Peyer's patch (tissue), 4 donors: ENCODE measurements at regions not wholly inside any gene's neighbourhood (a gene's known extent, or its start where the extent isn't known, plus 50 kb on each side); places are given as distances from the start of the nearest gene placed in this dataset.

ENCODE experiments used
- DNase-seq, 3 donors: peaks; one replicate each; pipeline ENCODE4 v3.0.0-alpha.2; 2017 to 2019
- H3K27ac ChIP-seq, 4 donors: fragments of 200-600 bp; sonication (generic); one replicate each; pipeline ENCODE4 v1.5.1; 2016 to 2019
- H3K27me3 ChIP-seq, 2 donors: fragments of 200-600 bp; sonication (generic); one replicate each; pipeline ENCODE4 v1.5.1; 2019
- H3K36me3 ChIP-seq, 3 donors: fragments of 200-600 bp; sonication (generic); one replicate each; pipeline ENCODE4 v1.5.1; 2016 to 2019
- H3K4me1 ChIP-seq, 4 donors: fragments of 200-600 bp; sonication (generic); one replicate each; pipeline ENCODE4 v1.5.1; 2016 to 2019
- H3K4me3 ChIP-seq, 4 donors: fragments of 200-600 bp; sonication (generic); 1 replicate in 3 of 4; 2 replicates in 1 of 4; pipeline ENCODE4 v1.5.1; 2016 to 2019; ENCODE audit warnings: mild to moderate bottlenecking in 1 of 4
- H3K9me3 ChIP-seq, 4 donors: fragments of 200-600 bp; sonication (generic); one replicate each; pipeline ENCODE4 v1.5.1; 2016 to 2019; ENCODE audit warnings: mild to moderate bottlenecking in 1 of 4
- CTCF ChIP-seq, 6 experiments: fragments of 450-650 bp in 4 of 6; fragments of 200-600 bp in 2 of 6; sonication (generic) in 1 of 6; IDR thresholded peaks; one replicate each; pipeline ENCODE4 v1.5.1; 2017 to 2019; ENCODE audit warnings: antibody characterized with exemption in 6 of 6, mild to moderate bottlenecking in 3 of 6, moderate library complexity in 1 of 6
- POLR2A ChIP-seq, 2 donors: fragments of 450-650 bp; IDR thresholded peaks; one replicate each; pipeline ENCODE4 v1.5.1; 2017; ENCODE audit warnings: antibody characterized with exemption in 2 of 2, mild to moderate bottlenecking in 2 of 2, moderate library complexity in 2 of 2

- Histone ChIP-seq H3K4me1 (no peaks in the 10 kb centered on the region), H3K36me3 (no peaks in the 10 kb centered on the region), H3K4me3 (no peak overlapping the region), H3K27me3 (no peaks in the 10 kb centered on the region), H3K9me3 (no peaks in the 10 kb centered on the region), H3K27ac (no peak overlapping the region)
- no peak for TF ChIP-seq POLR2A (IDR thresholded peaks at IDR 0.05)
- TF ChIP-seq CTCF (IDR thresholded peaks at IDR 0.05), result no peak
- no peak for DNase-seq
Measured at GRCh38 chr1:60742339-60742738, 340.0 kb upstream of the NFIA start.

GRCh38 chr1:60740154-60740553 is 342.2 kb upstream of the NFIA start:
- DNase-seq, result no peak
- Histone ChIP-seq H3K4me1 (no peaks in the 10 kb centered on the region), H3K27me3 (no peaks in the 10 kb centered on the region), H3K4me3 (no peak overlapping the region), H3K9me3 (no peaks in the 10 kb centered on the region), H3K27ac (no peak overlapping the region), H3K36me3 (no peaks in the 10 kb centered on the region)
- TF ChIP-seq POLR2A (IDR thresholded peaks at IDR 0.05) (no peak), CTCF (IDR thresholded peaks at IDR 0.05) (no peak)

- H3K4me1 ChIP-seq, result no peaks in the 10 kb centered on the region
- no peaks in the 10 kb centered on the region for H3K27me3 ChIP-seq
- no peak overlapping the region for H3K27ac ChIP-seq
- H3K4me3 ChIP-seq, result no peak overlapping the region
- H3K36me3 ChIP-seq, result no peaks in the 10 kb centered on the region
- DNase-seq, result no peak
- TF ChIP-seq CTCF (IDR thresholded peaks at IDR 0.05) (no peak), POLR2A (IDR thresholded peaks at IDR 0.05) (no peak)
- no peaks in the 10 kb centered on the region for H3K9me3 ChIP-seq
Measured at GRCh38 chr1:60739729-60740128, 342.6 kb upstream of the NFIA start.

GRCh38 chr1:60732977-60733401 is 349.4 kb upstream of the NFIA start:
- Histone ChIP-seq H3K4me3 (no peak overlapping the region), H3K4me1 (no peaks in the 10 kb centered on the region), H3K27me3 (no peaks in the 10 kb centered on the region), H3K36me3 (no peaks in the 10 kb centered on the region), H3K9me3 (no peaks in the 10 kb centered on the region), H3K27ac (no peak overlapping the region)
- DNase-seq, result no peak
- TF ChIP-seq POLR2A (IDR thresholded peaks at IDR 0.05), result no peak

GRCh38 chr1:60731321-60731720 is 351.0 kb upstream of the NFIA start:
- Histone ChIP-seq H3K4me3 (no peak overlapping the region), H3K36me3 (no peaks in the 10 kb centered on the region), H3K9me3 (no peaks in the 10 kb centered on the region), H3K27ac (no peak overlapping the region), H3K27me3 (no peaks in the 10 kb centered on the region), H3K4me1 (no peaks in the 10 kb centered on the region)
- DNase-seq, result no peak
- TF ChIP-seq CTCF (IDR thresholded peaks at IDR 0.05) (no peak), POLR2A (IDR thresholded peaks at IDR 0.05) (no peak)

GRCh38 chr1:60727552-60727951 is 354.8 kb upstream of the NFIA start:
- no peak for DNase-seq
- no peak overlapping the region for H3K27ac ChIP-seq
- H3K9me3 ChIP-seq, result no peaks in the 10 kb centered on the region
- TF ChIP-seq POLR2A (IDR thresholded peaks at IDR 0.05), result no peak
- no peak for TF ChIP-seq CTCF (IDR thresholded peaks at IDR 0.05)
- H3K36me3 ChIP-seq, result no peaks in the 10 kb centered on the region
- no peaks in the 10 kb centered on the region for H3K4me1 ChIP-seq
- no peak overlapping the region for H3K4me3 ChIP-seq
- no peaks in the 10 kb centered on the region for H3K27me3 ChIP-seq
